ENCODE measurements at regions not wholly inside any gene's neighbourhood (a gene's known extent, or its start where the extent isn't known, plus 50 kb on each side); places are given as distances from the start of the nearest gene placed in this dataset.

- FAIRE-seq (no peak), DNase-seq (ENCODE audit: low spot score in 2 of 2) (no peak)
These were observed 343.8 kb upstream of the PLSCR5 start for GRCh38 chr3:146948985-146949384.

- FAIRE-seq (no peak), DNase-seq (ENCODE audit: low spot score in 2 of 2) (no peak)
These were observed 343.0 kb upstream of the PLSCR5 start for GRCh38 chr3:146948186-146948585.

- no peak for DNase-seq (ENCODE audit: low spot score in 2 of 2)
- no peak for FAIRE-seq
These were observed 324.6 kb upstream of the PLSCR5 start for GRCh38 chr3:146929696-146930095.

- no peak for FAIRE-seq
- DNase-seq (ENCODE audit: low spot score in 2 of 2) = no peak
These were observed 323.4 kb upstream of the PLSCR5 start for GRCh38 chr3:146928421-146929059.

- FAIRE-seq (no peak), DNase-seq (ENCODE audit: low spot score in 2 of 2) (no peak)
These were observed 316.5 kb upstream of the PLSCR5 start for GRCh38 chr3:146921693-146922092.

- FAIRE-seq (no peak), DNase-seq (ENCODE audit: low spot score in 2 of 2) (no peak)
These were observed 309.3 kb upstream of the PLSCR5 start for GRCh38 chr3:146914409-146914808.

GRCh38 chr3:146912241-146913015 is 307.3 kb upstream of the PLSCR5 start:
- no peak for DNase-seq (ENCODE audit: low spot score in 2 of 2)
- no peak for FAIRE-seq

- DNase-seq (ENCODE audit: low spot score in 2 of 2) (no peak), FAIRE-seq (no peak)
These were observed 298.8 kb upstream of the PLSCR5 start for GRCh38 chr3:146903927-146904326.

- FAIRE-seq (no peak), DNase-seq (ENCODE audit: low spot score in 2 of 2) (no peak)
These were observed 294.0 kb upstream of the PLSCR5 start for GRCh38 chr3:146899171-146899570.

GRCh38 chr3:146896711-146897110 is 291.6 kb upstream of the PLSCR5 start:
- DNase-seq (ENCODE audit: low spot score in 2 of 2) (no peak), FAIRE-seq (no peak)

- DNase-seq (ENCODE audit: low spot score in 2 of 2) = no peak
These were observed 290.0 kb upstream of the PLSCR5 start for GRCh38 chr3:146895026-146895749.

GRCh38 chr3:146894406-146894805 is 289.3 kb upstream of the PLSCR5 start:
- FAIRE-seq = no peak

More at GRCh38 chr3:146895026-146895749, 290.0 kb upstream of the PLSCR5 start:
- FAIRE-seq = no peak

GRCh38 chr3:146892041-146892440 is 286.9 kb upstream of the PLSCR5 start:
- DNase-seq (ENCODE audit: low spot score in 2 of 2) (no peak), FAIRE-seq (no peak)

More at GRCh38 chr3:146894406-146894805, 289.3 kb upstream of the PLSCR5 start:
- DNase-seq (ENCODE audit: low spot score in 2 of 2) = no peak

- FAIRE-seq (no peak), DNase-seq (ENCODE audit: low spot score in 2 of 2) (no peak)
These were observed 284.5 kb upstream of the PLSCR5 start for GRCh38 chr3:146889626-146890025.

GRCh38 chr3:146888176-146888575 is 283.0 kb upstream of the PLSCR5 start:
- DNase-seq (ENCODE audit: low spot score in 2 of 2) (no peak), FAIRE-seq (no peak)

- DNase-seq (ENCODE audit: low spot score in 2 of 2) = no peak
- FAIRE-seq = no peak
These were observed 279.6 kb upstream of the PLSCR5 start for GRCh38 chr3:146884721-146885120.

GRCh38 chr3:146884296-146884695 is 279.1 kb upstream of the PLSCR5 start:
- DNase-seq (ENCODE audit: low spot score in 2 of 2) (no peak), FAIRE-seq (no peak)

GRCh38 chr3:146883288-146883687 is 278.1 kb upstream of the PLSCR5 start:
- DNase-seq (ENCODE audit: low spot score in 2 of 2) = no peak
- FAIRE-seq = no peak

- no peak for DNase-seq (ENCODE audit: low spot score in 2 of 2)
- FAIRE-seq = no peak
These were observed 277.0 kb upstream of the PLSCR5 start for GRCh38 chr3:146881966-146882760.

- no peak for DNase-seq (ENCODE audit: low spot score in 2 of 2)
These were observed 276.2 kb upstream of the PLSCR5 start for GRCh38 chr3:146881356-146881755.

GRCh38 chr3:146873748-146874147 is 268.6 kb upstream of the PLSCR5 start:
- no peak for DNase-seq (ENCODE audit: low spot score in 2 of 2)
- no peak for FAIRE-seq

More at GRCh38 chr3:146881356-146881755, 276.2 kb upstream of the PLSCR5 start:
- FAIRE-seq = no peak
